HL-60 (cell line): ENCODE measurements at regions not wholly inside any gene's neighbourhood (a gene's known extent, or its start where the extent isn't known, plus 50 kb on each side); places are given as distances from the start of the nearest gene placed in this dataset.
A peak's percentile ranks its signal among the peaks of the same experiment; 100 is the strongest.

ENCODE experiments used
- DNase-seq, 2 experiments: peaks; one replicate each; pipeline ENCODE4 v3.0.0-alpha.2; 2010 to 2020; ENCODE audit warnings: low read depth in 1 of 2, low spot score in 1 of 2
- H3K27ac ChIP-seq: fragments of 250-450 bp; sonication (Bioruptor Pico); replicated peaks from 2 replicates; pipeline ENCODE4 v1.5.1; 2020; ENCODE audit warnings: mild to moderate bottlenecking, moderate library complexity
- H3K27me3 ChIP-seq: fragments of 250-450 bp; sonication (Bioruptor Pico); 2 replicates; pipeline ENCODE4 v1.5.1; 2021; ENCODE audit warnings: mild to moderate bottlenecking, moderate library complexity; ENCODE audit not compliant: insufficient read depth, poor library complexity, severe bottlenecking
- H3K4me3 ChIP-seq: replicated peaks from 2 replicates; pipeline ENCODE4 v1.5.1; 2011; ENCODE audit warnings: mild to moderate bottlenecking, control low read depth, low read length; ENCODE audit not compliant: insufficient read depth
- GABPA ChIP-seq: IDR thresholded peaks from 2 replicates; pipeline ENCODE4 v1.6.1; 2012; ENCODE audit warnings: low read depth
- POLR2AphosphoS5 ChIP-seq: IDR thresholded peaks from 2 replicates; pipeline ENCODE4 v1.6.1; 2012; ENCODE audit warnings: low read depth
- SPI1 ChIP-seq: IDR thresholded peaks from 2 replicates; pipeline ENCODE4 v1.6.1; 2012; ENCODE audit warnings: low read depth, mild to moderate bottlenecking, borderline replicate concordance
- TF ChIP-seq, protein P1 (sequence below): IDR thresholded peaks from 2 replicates; pipeline ENCODE4 v1.6.1; 2012; ENCODE audit warnings: low read depth; ENCODE audit not compliant: insufficient replicate concordance
- TF ChIP-seq, protein P2 (sequence below): IDR thresholded peaks from one replicate; pipeline ENCODE4 v1.5.1; 2011; ENCODE audit warnings: low read length, control low read depth, inconsistent platforms; ENCODE audit not compliant: insufficient read depth

- no peak overlapping the region for H3K4me3 ChIP-seq
- H3K27ac ChIP-seq: no peak overlapping the region
- no peak for DNase-seq
- H3K27me3 ChIP-seq: no peaks in the 10 kb centered on the region
- TF ChIP-seq, protein P1, sequence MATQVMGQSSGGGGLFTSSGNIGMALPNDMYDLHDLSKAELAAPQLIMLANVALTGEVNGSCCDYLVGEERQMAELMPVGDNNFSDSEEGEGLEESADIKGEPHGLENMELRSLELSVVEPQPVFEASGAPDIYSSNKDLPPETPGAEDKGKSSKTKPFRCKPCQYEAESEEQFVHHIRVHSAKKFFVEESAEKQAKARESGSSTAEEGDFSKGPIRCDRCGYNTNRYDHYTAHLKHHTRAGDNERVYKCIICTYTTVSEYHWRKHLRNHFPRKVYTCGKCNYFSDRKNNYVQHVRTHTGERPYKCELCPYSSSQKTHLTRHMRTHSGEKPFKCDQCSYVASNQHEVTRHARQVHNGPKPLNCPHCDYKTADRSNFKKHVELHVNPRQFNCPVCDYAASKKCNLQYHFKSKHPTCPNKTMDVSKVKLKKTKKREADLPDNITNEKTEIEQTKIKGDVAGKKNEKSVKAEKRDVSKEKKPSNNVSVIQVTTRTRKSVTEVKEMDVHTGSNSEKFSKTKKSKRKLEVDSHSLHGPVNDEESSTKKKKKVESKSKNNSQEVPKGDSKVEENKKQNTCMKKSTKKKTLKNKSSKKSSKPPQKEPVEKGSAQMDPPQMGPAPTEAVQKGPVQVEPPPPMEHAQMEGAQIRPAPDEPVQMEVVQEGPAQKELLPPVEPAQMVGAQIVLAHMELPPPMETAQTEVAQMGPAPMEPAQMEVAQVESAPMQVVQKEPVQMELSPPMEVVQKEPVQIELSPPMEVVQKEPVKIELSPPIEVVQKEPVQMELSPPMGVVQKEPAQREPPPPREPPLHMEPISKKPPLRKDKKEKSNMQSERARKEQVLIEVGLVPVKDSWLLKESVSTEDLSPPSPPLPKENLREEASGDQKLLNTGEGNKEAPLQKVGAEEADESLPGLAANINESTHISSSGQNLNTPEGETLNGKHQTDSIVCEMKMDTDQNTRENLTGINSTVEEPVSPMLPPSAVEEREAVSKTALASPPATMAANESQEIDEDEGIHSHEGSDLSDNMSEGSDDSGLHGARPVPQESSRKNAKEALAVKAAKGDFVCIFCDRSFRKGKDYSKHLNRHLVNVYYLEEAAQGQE: peak; percentile 76
- TF ChIP-seq, protein P2, sequence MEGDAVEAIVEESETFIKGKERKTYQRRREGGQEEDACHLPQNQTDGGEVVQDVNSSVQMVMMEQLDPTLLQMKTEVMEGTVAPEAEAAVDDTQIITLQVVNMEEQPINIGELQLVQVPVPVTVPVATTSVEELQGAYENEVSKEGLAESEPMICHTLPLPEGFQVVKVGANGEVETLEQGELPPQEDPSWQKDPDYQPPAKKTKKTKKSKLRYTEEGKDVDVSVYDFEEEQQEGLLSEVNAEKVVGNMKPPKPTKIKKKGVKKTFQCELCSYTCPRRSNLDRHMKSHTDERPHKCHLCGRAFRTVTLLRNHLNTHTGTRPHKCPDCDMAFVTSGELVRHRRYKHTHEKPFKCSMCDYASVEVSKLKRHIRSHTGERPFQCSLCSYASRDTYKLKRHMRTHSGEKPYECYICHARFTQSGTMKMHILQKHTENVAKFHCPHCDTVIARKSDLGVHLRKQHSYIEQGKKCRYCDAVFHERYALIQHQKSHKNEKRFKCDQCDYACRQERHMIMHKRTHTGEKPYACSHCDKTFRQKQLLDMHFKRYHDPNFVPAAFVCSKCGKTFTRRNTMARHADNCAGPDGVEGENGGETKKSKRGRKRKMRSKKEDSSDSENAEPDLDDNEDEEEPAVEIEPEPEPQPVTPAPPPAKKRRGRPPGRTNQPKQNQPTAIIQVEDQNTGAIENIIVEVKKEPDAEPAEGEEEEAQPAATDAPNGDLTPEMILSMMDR: no peak
Observed at GRCh38 chr14:104342435-104343293, 204.3 kb downstream of the KIF26A start.

GRCh38 chr14:104343294-104343625, 204.9 kb downstream of the KIF26A start:
- no peak for DNase-seq
- no peak for TF ChIP-seq GABPA
- no peak overlapping the region for H3K27ac ChIP-seq
- no peaks in the 10 kb centered on the region for H3K27me3 ChIP-seq
- H3K4me3 ChIP-seq: no peak overlapping the region

DNA sequence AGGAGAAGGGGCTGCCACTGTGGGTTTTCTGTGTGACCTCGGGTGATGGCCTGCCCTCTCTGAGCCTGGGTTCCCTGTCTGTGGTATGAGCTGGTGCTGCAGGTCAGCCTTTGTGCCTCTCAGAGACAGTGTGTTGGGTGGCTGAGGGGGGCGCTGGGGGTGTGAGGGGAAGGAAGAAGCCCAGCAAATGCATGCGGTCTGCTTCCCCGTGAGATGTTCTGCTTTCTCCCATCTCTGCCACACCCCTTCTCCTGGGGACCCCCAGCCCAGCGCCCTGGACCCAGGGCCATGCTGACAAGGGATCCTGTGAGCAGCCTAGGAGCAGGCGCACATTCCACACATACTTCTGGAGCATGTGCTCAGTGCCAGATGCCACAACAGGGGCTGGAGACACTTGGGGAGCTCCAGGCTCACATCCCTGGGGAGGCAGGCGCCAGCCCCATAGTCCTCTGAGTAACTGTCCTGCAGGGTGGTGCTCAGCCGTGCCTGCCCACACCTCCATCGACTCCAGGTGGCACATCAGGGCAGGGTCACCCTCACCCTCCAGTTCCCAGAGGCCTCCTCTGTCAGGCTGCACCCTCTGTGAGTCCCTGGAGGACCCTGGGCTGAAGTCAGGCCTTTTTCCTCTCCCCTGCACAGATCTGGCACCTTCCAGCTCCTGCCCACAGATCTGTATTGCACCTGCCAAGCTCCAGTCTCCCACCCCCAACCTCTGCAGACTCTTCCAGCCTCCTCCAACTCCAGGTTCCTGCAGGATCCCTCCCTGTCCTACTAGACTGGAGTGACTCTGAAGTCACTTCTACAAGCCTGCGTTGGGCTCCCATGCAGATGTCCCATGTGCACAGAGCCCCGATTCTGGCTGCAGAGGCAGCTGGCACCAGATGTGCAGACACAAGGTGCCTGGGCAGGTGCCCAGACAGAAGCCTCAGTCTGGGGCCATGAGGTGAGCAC, 205.6 kb downstream of the KIF26A start:
- no peak for DNase-seq
- no peak overlapping the region for H3K27ac ChIP-seq
- H3K4me3 ChIP-seq: no peak overlapping the region
- no peaks in the 10 kb centered on the region for H3K27me3 ChIP-seq
- TF ChIP-seq GABPA: no peak
- TF ChIP-seq, protein P1: no peak
- TF ChIP-seq, protein P2: no peak
- no peak for TF ChIP-seq SPI1
- TF ChIP-seq POLR2AphosphoS5: no peak

- H3K4me3 ChIP-seq: no peak overlapping the region
- DNase-seq: no peak
- TF ChIP-seq, protein P1: no peak
- TF ChIP-seq GABPA: no peak
- no peaks in the 10 kb centered on the region for H3K27me3 ChIP-seq
- H3K27ac ChIP-seq: no peak overlapping the region
Observed at GRCh38 chr14:104344818-104345620, 206.6 kb downstream of the KIF26A start.
